Activated naive CD8-positive, alpha-beta T cell (primary cell): ENCODE measurements at regions not wholly inside any gene's neighbourhood (a gene's known extent, or its start where the extent isn't known, plus 50 kb on each side); places are given as distances from the start of the nearest gene placed in this dataset.
A peak's percentile ranks its signal among the peaks of the same experiment; 100 is the strongest.
"Not testable (repeated sequence)": the region's sequence is repeated elsewhere in the genome, so short reads cannot be mapped to it uniquely, and the experiment has no call there.

Source experiments
- H3K27ac Mint-ChIP-seq: one replicate; pipeline ENCODE4 v1.8.0; 2021; ENCODE audit warnings: mixed read lengths
- H3K27me3 Mint-ChIP-seq: one replicate; pipeline ENCODE4 v1.8.0; 2021; ENCODE audit warnings: mixed read lengths
- H3K36me3 Mint-ChIP-seq: one replicate; pipeline ENCODE4 v1.8.0; 2021; ENCODE audit warnings: mixed read lengths
- H3K4me1 Mint-ChIP-seq: one replicate; pipeline ENCODE4 v1.8.0; 2021; ENCODE audit warnings: low read depth, mixed read lengths
- H3K4me3 Mint-ChIP-seq: one replicate; pipeline ENCODE4 v1.8.0; 2021; ENCODE audit warnings: mild to moderate bottlenecking, mixed read lengths
- H3K9me3 Mint-ChIP-seq: one replicate; pipeline ENCODE4 v1.8.0; 2021; ENCODE audit warnings: low read depth, mixed read lengths

DNA sequence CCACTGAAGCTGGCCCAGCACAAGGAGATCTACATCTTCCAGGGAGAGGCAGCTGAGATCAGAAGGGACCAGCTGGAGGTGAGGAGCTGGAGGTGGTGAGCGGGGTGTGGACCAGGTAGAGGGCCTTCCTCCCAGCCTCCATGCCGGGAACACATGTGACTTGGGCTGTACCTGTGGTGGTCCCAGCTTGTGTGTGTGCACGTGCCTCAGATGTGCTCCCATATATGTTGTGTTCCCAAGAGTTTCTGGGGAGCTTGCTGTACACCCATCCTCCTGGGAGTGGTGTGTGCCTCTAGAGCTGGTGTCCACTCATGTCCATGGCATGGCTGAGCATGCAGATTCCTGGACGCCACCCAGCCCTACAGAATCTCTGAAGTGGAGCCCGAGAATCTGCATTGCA lies 183.7 kb upstream of the AKAP13 start:
- not testable (repeated sequence) for H3K4me3 Mint-ChIP-seq, H3K9me3 Mint-ChIP-seq, H3K36me3 Mint-ChIP-seq, H3K27me3 Mint-ChIP-seq, H3K27ac Mint-ChIP-seq, H3K4me1 Mint-ChIP-seq

DNA sequence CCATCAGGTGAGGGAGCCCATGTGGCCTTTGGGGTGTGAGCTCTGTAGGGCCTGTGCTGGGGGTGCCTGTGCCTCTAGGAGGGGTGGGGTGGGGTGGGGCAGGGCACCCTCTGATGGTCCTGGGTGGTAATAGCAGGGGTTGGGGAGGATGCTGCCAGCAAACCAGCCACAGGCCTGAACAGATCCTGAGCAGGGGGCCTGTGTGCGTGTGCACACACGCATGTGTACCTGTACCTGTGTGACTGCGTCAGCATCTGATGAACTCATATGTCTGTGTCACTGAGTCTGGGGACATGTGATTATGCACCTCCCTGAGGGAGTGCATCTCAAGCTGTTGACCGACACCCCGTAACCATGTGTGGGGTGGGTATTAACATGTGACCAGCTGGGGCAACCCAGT lies 182.8 kb upstream of the AKAP13 start:
- H3K27me3 Mint-ChIP-seq, H3K4me3 Mint-ChIP-seq, H3K9me3 Mint-ChIP-seq, H3K36me3 Mint-ChIP-seq, H3K4me1 Mint-ChIP-seq, H3K27ac Mint-ChIP-seq: not testable (repeated sequence)

DNA sequence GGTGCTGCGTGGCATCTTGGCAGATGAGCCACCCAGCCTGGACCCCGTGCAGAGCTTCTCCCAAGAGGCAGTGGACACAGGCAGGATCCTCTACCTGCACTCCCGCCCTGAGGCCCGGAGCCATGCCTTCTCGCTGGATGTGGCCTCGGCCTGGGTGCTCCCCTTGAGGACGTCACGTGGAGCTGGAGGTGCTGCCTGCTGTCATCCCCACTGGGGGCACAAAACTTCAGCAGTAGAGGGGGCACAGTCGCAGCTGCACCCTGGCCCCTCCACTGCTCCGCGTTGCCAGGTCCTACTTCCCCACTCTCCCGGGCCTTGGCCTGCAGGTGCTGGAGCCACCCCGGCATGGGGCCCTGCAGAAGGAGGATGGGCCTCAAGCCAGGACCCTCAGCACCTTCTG lies 182.0 kb upstream of the AKAP13 start:
- H3K4me1 Mint-ChIP-seq, H3K27ac Mint-ChIP-seq, H3K4me3 Mint-ChIP-seq, H3K27me3 Mint-ChIP-seq, H3K9me3 Mint-ChIP-seq, H3K36me3 Mint-ChIP-seq: not testable (repeated sequence)

DNA sequence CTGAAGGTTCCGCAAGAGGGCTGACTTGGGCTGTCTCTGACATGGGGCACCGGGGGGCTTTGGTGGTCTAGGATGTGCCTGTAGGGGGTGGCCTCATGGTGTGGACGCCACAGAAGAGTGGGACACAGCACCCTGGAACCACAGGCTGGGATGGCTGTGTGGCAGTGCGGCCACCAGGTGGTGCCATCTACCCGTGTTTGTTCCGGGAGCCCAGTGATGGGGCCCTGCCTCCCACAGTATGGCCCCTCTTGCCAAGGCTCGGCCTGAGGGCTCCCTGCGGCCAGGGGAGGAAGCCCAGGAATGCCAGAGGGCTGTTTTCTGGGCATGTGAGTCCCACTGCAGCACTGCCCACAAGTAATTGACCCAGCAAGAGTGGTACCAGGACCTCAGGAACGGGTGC lies 180.2 kb upstream of the AKAP13 start:
- H3K4me3 Mint-ChIP-seq, H3K9me3 Mint-ChIP-seq, H3K36me3 Mint-ChIP-seq, H3K4me1 Mint-ChIP-seq, H3K27ac Mint-ChIP-seq, H3K27me3 Mint-ChIP-seq: not testable (repeated sequence)

GRCh38 chr15:85201118-85201793 lies 179.1 kb upstream of the AKAP13 start:
- not testable (repeated sequence) for H3K4me3 Mint-ChIP-seq, H3K4me1 Mint-ChIP-seq

GRCh38 chr15:85204481-85204880 lies 175.9 kb upstream of the AKAP13 start:
- H3K27me3 Mint-ChIP-seq, H3K4me3 Mint-ChIP-seq, H3K36me3 Mint-ChIP-seq, H3K9me3 Mint-ChIP-seq, H3K27ac Mint-ChIP-seq, H3K4me1 Mint-ChIP-seq: not testable (repeated sequence)

More at GRCh38 chr15:85201118-85201793, 179.1 kb upstream of the AKAP13 start:
- not testable (repeated sequence) for H3K9me3 Mint-ChIP-seq, H3K27ac Mint-ChIP-seq, H3K27me3 Mint-ChIP-seq, H3K36me3 Mint-ChIP-seq

- not testable (repeated sequence) for H3K4me1 Mint-ChIP-seq, H3K36me3 Mint-ChIP-seq, H3K9me3 Mint-ChIP-seq, H3K27ac Mint-ChIP-seq, H3K27me3 Mint-ChIP-seq
- peak overlapping the region; percentile 5 for H3K4me3 Mint-ChIP-seq
Measured at GRCh38 chr15:85233791-85234325, 146.5 kb upstream of the AKAP13 start.

DNA sequence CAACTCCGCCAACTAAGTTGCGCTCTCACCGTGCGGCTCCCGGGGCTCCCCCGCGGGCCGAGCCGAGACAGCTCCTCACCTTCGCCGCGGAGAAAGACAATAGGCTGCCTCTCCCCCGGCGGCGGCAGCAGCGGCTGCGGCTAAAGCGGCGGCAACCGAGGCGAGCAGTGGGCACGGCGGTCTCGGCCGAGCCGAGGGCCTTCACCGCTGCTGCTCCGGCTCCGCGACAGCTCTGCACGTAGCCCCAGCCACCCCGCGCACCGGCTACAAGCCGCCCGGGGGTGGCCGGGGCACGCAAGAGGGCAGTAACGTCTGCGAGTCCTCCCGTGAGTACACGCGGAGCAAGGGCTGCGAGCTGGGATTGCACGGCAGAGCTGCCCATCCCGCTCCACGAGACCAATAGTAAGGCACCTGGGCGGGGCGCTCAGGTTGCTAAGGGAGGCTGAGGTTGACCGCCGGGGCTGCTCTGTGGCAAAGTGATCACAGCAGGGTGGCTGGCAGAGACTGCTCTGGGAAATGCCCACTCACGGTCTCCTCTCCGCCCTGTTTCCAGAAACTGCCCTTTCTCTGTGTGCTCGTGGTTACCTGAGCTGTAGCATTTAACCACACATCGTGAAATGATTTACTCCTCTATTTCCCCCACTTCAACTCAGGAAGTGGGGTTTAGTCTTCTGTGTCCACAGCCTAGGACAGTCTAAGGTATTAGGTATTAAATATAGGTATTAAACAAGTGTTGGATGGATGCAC lies 145.8 kb upstream of the AKAP13 start:
- H3K36me3 Mint-ChIP-seq, H3K27me3 Mint-ChIP-seq, H3K4me1 Mint-ChIP-seq, H3K27ac Mint-ChIP-seq, H3K9me3 Mint-ChIP-seq: not testable (repeated sequence)
- H3K4me3 Mint-ChIP-seq, result peak overlapping the region; percentile 44

GRCh38 chr15:85244056-85244455 lies 136.3 kb upstream of the AKAP13 start:
- H3K36me3 Mint-ChIP-seq, H3K4me1 Mint-ChIP-seq, H3K4me3 Mint-ChIP-seq, H3K27me3 Mint-ChIP-seq, H3K27ac Mint-ChIP-seq, H3K9me3 Mint-ChIP-seq: not testable (repeated sequence)

- not testable (repeated sequence) for H3K4me1 Mint-ChIP-seq, H3K27me3 Mint-ChIP-seq, H3K9me3 Mint-ChIP-seq, H3K36me3 Mint-ChIP-seq, H3K4me3 Mint-ChIP-seq, H3K27ac Mint-ChIP-seq
Measured at GRCh38 chr15:85250938-85251542, 129.4 kb upstream of the AKAP13 start.

DNA sequence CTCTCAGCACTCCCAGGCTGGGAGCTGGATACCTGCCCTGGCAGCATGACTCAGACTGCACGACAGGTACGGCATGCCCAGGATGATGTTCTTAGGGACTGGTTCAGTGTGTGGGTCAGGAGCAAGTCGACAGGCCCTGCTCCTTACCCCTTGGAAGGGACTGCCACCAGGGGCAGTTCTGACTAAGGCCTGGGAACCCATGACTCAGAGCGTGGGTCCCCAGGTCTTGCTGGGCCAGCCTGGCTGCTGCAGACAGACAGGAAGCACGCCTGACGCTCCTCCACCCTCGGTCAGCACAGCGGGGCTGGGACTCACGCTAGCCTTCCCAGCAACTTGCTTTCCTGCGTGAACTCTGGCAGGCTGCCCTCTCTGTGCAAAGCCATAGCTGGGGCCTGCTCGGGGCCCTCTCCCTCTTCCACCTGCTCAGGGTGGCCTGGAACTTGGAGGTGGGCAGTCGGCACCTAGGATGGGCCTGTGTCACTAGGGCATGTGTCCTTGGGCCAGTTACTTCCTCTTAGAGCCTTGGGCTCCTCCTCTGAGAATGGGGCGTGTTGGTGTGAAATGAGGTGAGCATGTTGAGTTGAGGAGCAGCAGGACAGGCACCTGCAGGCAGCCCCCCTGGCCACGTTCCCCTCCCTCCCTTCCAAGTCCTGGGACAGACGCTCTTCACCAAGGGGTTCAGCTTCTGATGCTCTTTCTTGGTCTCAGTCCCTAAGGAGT lies 127.0 kb upstream of the AKAP13 start:
- not testable (repeated sequence) for H3K27ac Mint-ChIP-seq, H3K4me3 Mint-ChIP-seq, H3K9me3 Mint-ChIP-seq, H3K4me1 Mint-ChIP-seq, H3K27me3 Mint-ChIP-seq, H3K36me3 Mint-ChIP-seq

DNA sequence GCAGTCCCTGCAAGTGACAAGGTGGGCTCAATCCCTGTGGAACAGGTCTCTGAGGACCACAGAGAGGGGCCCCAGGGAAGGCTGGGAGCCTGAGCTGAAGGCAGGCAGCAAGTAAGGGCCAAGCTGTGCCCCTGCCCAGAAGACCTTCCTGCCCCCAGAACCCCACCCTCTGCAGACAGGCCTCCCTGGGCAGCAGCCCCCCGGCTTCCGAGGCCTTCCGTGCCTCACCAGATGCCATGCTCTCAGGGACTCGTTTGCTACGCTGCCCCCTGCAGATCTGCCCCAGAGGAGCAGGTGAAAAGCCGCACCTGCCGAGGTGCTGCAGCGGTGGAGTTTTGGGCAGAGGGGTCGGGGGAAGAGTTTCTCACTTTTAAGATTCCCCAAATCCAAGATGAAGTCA lies 125.4 kb upstream of the AKAP13 start:
- not testable (repeated sequence) for H3K36me3 Mint-ChIP-seq, H3K27me3 Mint-ChIP-seq, H3K4me1 Mint-ChIP-seq, H3K4me3 Mint-ChIP-seq, H3K27ac Mint-ChIP-seq, H3K9me3 Mint-ChIP-seq

- H3K4me3 Mint-ChIP-seq, H3K4me1 Mint-ChIP-seq, H3K27me3 Mint-ChIP-seq, H3K9me3 Mint-ChIP-seq, H3K27ac Mint-ChIP-seq, H3K36me3 Mint-ChIP-seq: not testable (repeated sequence)
Measured at GRCh38 chr15:85255502-85255901, 124.9 kb upstream of the AKAP13 start.

- not testable (repeated sequence) for H3K9me3 Mint-ChIP-seq, H3K4me1 Mint-ChIP-seq, H3K36me3 Mint-ChIP-seq, H3K27ac Mint-ChIP-seq, H3K4me3 Mint-ChIP-seq, H3K27me3 Mint-ChIP-seq
Measured at GRCh38 chr15:85256009-85256997, 124.1 kb upstream of the AKAP13 start.
